Vagina (tissue), 2 donors: ENCODE measurements at regions not wholly inside any gene's neighbourhood (a gene's known extent, or its start where the extent isn't known, plus 50 kb on each side); places are given as distances from the start of the nearest gene placed in this dataset.
"Not testable (repeated sequence)": the region's sequence is repeated elsewhere in the genome, so short reads cannot be mapped to it uniquely, and the experiment has no call there.

ENCODE experiments used
- CTCF ChIP-seq, 3 experiments: fragments of 450-650 bp in 2 of 3; fragments of 200-600 bp in 1 of 3; sonication (generic) in 1 of 3; IDR thresholded peaks; one replicate each; pipeline ENCODE4 v1.5.1; 2017 to 2019; ENCODE audit warnings: antibody characterized with exemption in 3 of 3, mild to moderate bottlenecking in 2 of 3, moderate library complexity in 2 of 3
- POLR2AphosphoS5 ChIP-seq, 2 donors: sonication (generic); formaldehyde crosslinking; IDR thresholded peaks; one replicate each; pipeline ENCODE4 v1.9.0; 2017; ENCODE audit warnings: antibody characterized with exemption in 2 of 2, mild to moderate bottlenecking in 2 of 2, low read depth in 1 of 2; ENCODE audit not compliant: insufficient read depth in 1 of 2

DNA sequence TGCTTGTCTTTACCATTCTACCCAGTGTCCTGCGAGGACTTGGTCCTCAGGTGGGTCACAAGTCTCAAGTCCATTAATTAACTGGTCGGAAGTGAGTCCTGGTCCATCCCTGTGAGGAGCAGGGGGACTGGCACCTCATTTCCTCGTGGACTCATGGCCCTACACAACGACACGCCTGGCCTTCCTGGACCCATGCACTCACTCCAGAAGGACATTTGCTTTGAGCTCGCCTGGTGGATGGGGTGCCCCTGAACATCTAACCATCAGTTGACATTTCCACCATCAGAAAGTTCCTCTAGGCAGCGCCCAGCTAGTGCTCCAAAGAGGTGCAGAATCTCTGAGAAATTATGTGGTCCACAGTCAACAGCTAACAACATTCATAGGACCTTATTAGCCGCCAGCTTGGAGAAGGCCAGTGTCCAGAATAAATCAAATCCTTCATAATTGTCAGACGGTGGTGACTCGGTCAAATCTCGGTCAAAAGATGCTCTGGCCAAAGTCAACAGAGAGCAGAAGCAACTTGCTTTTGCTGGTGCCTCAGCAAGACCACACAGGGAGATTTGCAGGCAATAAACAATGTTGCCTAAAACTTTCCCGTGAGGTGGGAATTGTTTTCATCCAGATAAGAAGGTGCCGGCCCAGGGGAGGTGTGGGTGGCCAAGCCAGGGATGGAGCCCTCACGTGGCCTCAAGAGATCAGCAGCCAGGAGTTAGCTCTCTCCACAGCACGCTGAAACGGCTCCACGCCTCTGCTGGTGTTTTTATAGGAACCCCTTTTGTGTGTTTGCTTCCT is 119.9 kb upstream of the FAM20C start:
- not testable (repeated sequence) for TF ChIP-seq POLR2AphosphoS5 (IDR thresholded peaks at IDR 0.05; ENCODE audit: insufficient read depth in 1 of 2, low read depth in 1 of 2); CTCF (IDR thresholded peaks at IDR 0.05)
